Activated CD4-positive, alpha-beta T cell treated with anti-CD3 and anti-CD28 coated beads, Interleukin-2, amount 50 U/mL, for 48 hours (primary cell): ENCODE measurements at regions not wholly inside any gene's neighbourhood (a gene's known extent, or its start where the extent isn't known, plus 50 kb on each side); places are given as distances from the start of the nearest gene placed in this dataset.
"Not testable (repeated sequence)": the region's sequence is repeated elsewhere in the genome, so short reads cannot be mapped to it uniquely, and the experiment has no call there.

Experiments
- DNase-seq, 2 experiments: peaks; one replicate each; pipeline ENCODE4 v3.0.0-alpha.2; 2020

- DNase-seq: no peak
Observed at GRCh38 chr10:65219444-65219843, 1698.2 kb downstream of the REEP3 start.

- DNase-seq: no peak
Observed at GRCh38 chr10:65231148-65231547, 1694.7 kb upstream of the LRRTM3 start.

GRCh38 chr10:65234261-65234660 lies 1691.6 kb upstream of the LRRTM3 start:
- DNase-seq: no peak

GRCh38 chr10:65235266-65235665 lies 1690.6 kb upstream of the LRRTM3 start:
- no peak for DNase-seq

- no peak for DNase-seq
Observed at GRCh38 chr10:65235846-65236245, 1690.0 kb upstream of the LRRTM3 start.

GRCh38 chr10:65265451-65265954 lies 1660.3 kb upstream of the LRRTM3 start:
- no peak for DNase-seq

- not testable (repeated sequence) for DNase-seq
Observed at GRCh38 chr10:65269551-65269950, 1656.3 kb upstream of the LRRTM3 start.

GRCh38 chr10:65270969-65271368 lies 1654.9 kb upstream of the LRRTM3 start:
- no peak for DNase-seq

GRCh38 chr10:65273115-65273514 lies 1652.7 kb upstream of the LRRTM3 start:
- no peak for DNase-seq

GRCh38 chr10:65275296-65275695 lies 1650.5 kb upstream of the LRRTM3 start:
- no peak for DNase-seq

GRCh38 chr10:65284495-65285041 lies 1641.3 kb upstream of the LRRTM3 start:
- no peak for DNase-seq

- not testable (repeated sequence) for DNase-seq
Observed at GRCh38 chr10:65285726-65286125, 1640.1 kb upstream of the LRRTM3 start.

- DNase-seq: no peak
Observed at GRCh38 chr10:65291286-65291685, 1634.5 kb upstream of the LRRTM3 start.

- no peak for DNase-seq
Observed at GRCh38 chr10:65292551-65292950, 1633.3 kb upstream of the LRRTM3 start.

- no peak for DNase-seq
Observed at GRCh38 chr10:65294329-65294728, 1631.5 kb upstream of the LRRTM3 start.

- no peak for DNase-seq
Observed at GRCh38 chr10:65301181-65301580, 1624.7 kb upstream of the LRRTM3 start.

- no peak for DNase-seq
Observed at GRCh38 chr10:65306201-65306600, 1619.6 kb upstream of the LRRTM3 start.

GRCh38 chr10:65312876-65313275 lies 1613.0 kb upstream of the LRRTM3 start:
- no peak for DNase-seq

GRCh38 chr10:65313406-65313805 lies 1612.4 kb upstream of the LRRTM3 start:
- no peak for DNase-seq

GRCh38 chr10:65314253-65314652 lies 1611.6 kb upstream of the LRRTM3 start:
- no peak for DNase-seq

- DNase-seq: no peak
Observed at GRCh38 chr10:65319493-65319892, 1606.3 kb upstream of the LRRTM3 start.

- DNase-seq: no peak
Observed at GRCh38 chr10:65320236-65321026, 1605.4 kb upstream of the LRRTM3 start.

- DNase-seq: no peak
Observed at GRCh38 chr10:65323802-65324201, 1602.0 kb upstream of the LRRTM3 start.

- DNase-seq: no peak
Observed at GRCh38 chr10:65325913-65326312, 1599.9 kb upstream of the LRRTM3 start.

- no peak for DNase-seq
Observed at GRCh38 chr10:65328486-65328885, 1597.3 kb upstream of the LRRTM3 start.
